Breast epithelium (tissue), 3 donors: ENCODE measurements at regions not wholly inside any gene's neighbourhood (a gene's known extent, or its start where the extent isn't known, plus 50 kb on each side); places are given as distances from the start of the nearest gene placed in this dataset.
"Not testable (repeated sequence)": the region's sequence is repeated elsewhere in the genome, so short reads cannot be mapped to it uniquely, and the experiment has no call there.

Experiments used
- POLR2A ChIP-seq: fragments of 450-650 bp; IDR thresholded peaks from one replicate; pipeline ENCODE4 v1.6.1; 2016; ENCODE audit warnings: antibody characterized with exemption, mild to moderate bottlenecking, moderate library complexity
- POLR2AphosphoS5 ChIP-seq, 3 donors: sonication (generic); formaldehyde crosslinking; IDR thresholded peaks; one replicate each; pipeline ENCODE4 v1.6.1; 2017; ENCODE audit warnings: antibody characterized with exemption in 3 of 3
- TF ChIP-seq, protein P1 (sequence below), 3 donors: fragments of 450-650 bp; IDR thresholded peaks; one replicate each; pipeline ENCODE4 v1.5.1; 2016 to 2017; ENCODE audit warnings: antibody characterized with exemption in 3 of 3, mild to moderate bottlenecking in 3 of 3, moderate library complexity in 3 of 3

DNA sequence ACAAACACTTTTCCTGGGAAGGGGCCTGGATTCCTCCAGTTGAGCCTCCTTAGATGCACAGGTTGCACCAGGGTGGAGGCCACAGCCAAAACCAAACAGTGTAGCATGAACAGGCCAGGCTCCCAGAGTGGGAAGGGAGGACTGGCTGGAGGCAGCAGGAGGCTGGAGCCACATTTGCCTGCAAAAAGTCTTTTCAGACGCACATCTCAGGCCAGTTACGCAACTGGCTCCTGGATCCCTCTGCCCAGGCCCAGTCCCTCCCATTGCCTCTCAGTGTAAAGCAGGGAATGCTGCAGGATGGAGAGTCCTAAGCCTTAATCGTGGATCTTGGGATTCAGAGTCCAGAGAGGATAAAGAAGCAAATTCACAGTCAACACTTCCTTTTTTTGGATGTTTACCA lies 305.1 kb upstream of the PLGLB1 start:
- TF ChIP-seq, protein P1, sequence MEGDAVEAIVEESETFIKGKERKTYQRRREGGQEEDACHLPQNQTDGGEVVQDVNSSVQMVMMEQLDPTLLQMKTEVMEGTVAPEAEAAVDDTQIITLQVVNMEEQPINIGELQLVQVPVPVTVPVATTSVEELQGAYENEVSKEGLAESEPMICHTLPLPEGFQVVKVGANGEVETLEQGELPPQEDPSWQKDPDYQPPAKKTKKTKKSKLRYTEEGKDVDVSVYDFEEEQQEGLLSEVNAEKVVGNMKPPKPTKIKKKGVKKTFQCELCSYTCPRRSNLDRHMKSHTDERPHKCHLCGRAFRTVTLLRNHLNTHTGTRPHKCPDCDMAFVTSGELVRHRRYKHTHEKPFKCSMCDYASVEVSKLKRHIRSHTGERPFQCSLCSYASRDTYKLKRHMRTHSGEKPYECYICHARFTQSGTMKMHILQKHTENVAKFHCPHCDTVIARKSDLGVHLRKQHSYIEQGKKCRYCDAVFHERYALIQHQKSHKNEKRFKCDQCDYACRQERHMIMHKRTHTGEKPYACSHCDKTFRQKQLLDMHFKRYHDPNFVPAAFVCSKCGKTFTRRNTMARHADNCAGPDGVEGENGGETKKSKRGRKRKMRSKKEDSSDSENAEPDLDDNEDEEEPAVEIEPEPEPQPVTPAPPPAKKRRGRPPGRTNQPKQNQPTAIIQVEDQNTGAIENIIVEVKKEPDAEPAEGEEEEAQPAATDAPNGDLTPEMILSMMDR (IDR thresholded peaks at IDR 0.05): not testable (repeated sequence)
- TF ChIP-seq POLR2A; POLR2AphosphoS5 (IDR thresholded peaks at IDR 0.05): not testable (repeated sequence)
